Body of pancreas (tissue), 4 donors: ENCODE measurements at regions not wholly inside any gene's neighbourhood (a gene's known extent, or its start where the extent isn't known, plus 50 kb on each side); places are given as distances from the start of the nearest gene placed in this dataset.

ENCODE experiments used
- ATAC-seq: fragments of 150-250 bp; one replicate; pipeline ENCODE4 v1.9.1; 2016
- DNase-seq, 4 donors: peaks; one replicate each; pipeline ENCODE4 v3.0.0-alpha.2; 2019
- H3K27ac ChIP-seq, 4 donors: fragments of 200-600 bp; sonication (generic); 1 replicate in 3 of 4; 2 replicates in 1 of 4; pipeline versions ENCODE4 v1.5.1 to v1.6.1; 2016 to 2019; ENCODE audit warnings: mild to moderate bottlenecking in 1 of 4, mixed read lengths in 1 of 4, moderate library complexity in 1 of 4
- H3K27me3 ChIP-seq, 2 donors: fragments of 200-600 bp; sonication (generic); one replicate each; pipeline ENCODE4 v1.6.0; 2016; ENCODE audit warnings: mild to moderate bottlenecking in 1 of 2
- H3K36me3 ChIP-seq, 2 donors: fragments of 200-600 bp; sonication (generic); replicated peaks in 1 of 2; 2 replicates each; pipeline ENCODE4 v1.5.1; 2016; ENCODE audit warnings: low read depth in 2 of 2; ENCODE audit not compliant: insufficient read depth in 1 of 2
- H3K4me1 ChIP-seq: fragments of 200-600 bp; sonication (generic); one replicate; pipeline ENCODE4 v1.6.0; 2016
- H3K4me3 ChIP-seq, 2 donors: fragments of 200-600 bp; sonication (generic); 1 replicate in 1 of 2; 2 replicates in 1 of 2; pipeline ENCODE4 v1.5.1; 2016 to 2019
- H3K9me3 ChIP-seq, 3 donors: fragments of 200-600 bp; sonication (generic); 1 replicate in 2 of 3; 2 replicates in 1 of 3; pipeline ENCODE4 v1.5.1; 2016
- POLR2A ChIP-seq, 3 donors: fragments of 450-650 bp; IDR thresholded peaks; one replicate each; pipeline ENCODE4 v1.6.1; 2016; ENCODE audit warnings: antibody characterized with exemption in 3 of 3, mild to moderate bottlenecking in 2 of 3
- WGBS, 2 donors: methylation state at CpG; one replicate each; pipeline ENCODE4 v1.1.5; 2017; 5-methylcytosine and 5-hydroxymethylcytosine counted together
- intact Hi-C: fragments of 100-400 bp; cut with DNase I; formaldehyde crosslinking; loops from one replicate; pipeline ENCODE4 v1.15.1; 2023
- TF ChIP-seq, protein P1 (sequence below), 7 experiments: fragments of 450-650 bp in 4 of 7; fragments of 200-600 bp in 3 of 7; sonication (generic) in 3 of 7; IDR thresholded peaks; one replicate each; pipeline ENCODE4 v1.5.1; 2016 to 2019; ENCODE audit warnings: antibody characterized with exemption in 7 of 7

DNA sequence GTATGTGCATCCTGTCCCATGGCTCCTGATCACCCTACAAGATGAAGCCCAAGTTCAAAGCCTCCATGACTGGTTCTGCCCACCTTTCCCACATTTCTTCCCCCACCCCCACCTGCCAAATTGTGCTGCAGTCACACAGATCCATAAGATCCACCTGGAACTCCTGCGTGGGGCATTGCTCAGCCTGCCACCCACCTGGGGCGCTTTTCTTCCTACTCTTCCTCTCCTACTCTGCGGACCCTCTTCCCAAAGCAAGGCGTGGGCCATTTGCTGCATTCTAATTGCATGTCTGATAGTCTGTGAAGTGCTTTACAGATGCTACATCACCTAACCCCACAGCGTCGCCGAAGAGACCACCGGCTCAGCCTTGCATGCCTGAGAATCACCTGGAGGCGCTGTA, 402.4 kb upstream of the ID2 start:
- 93 to 94% methylated on average over 9 of the region's 9 CpGs for WGBS, 2 donors
- no peak for ATAC-seq
- Histone ChIP-seq H3K4me3 (no peak overlapping the region), H3K27ac (no peak overlapping the region), H3K4me1 (no peaks in the 10 kb centered on the region), H3K27me3 (no peaks in the 10 kb centered on the region), H3K36me3 (no peaks in the 10 kb centered on the region), H3K9me3 (no peaks in the 10 kb centered on the region)
- no peak for DNase-seq
- TF ChIP-seq POLR2A (IDR thresholded peaks at IDR 0.05), result no peak
- TF ChIP-seq, protein P1, sequence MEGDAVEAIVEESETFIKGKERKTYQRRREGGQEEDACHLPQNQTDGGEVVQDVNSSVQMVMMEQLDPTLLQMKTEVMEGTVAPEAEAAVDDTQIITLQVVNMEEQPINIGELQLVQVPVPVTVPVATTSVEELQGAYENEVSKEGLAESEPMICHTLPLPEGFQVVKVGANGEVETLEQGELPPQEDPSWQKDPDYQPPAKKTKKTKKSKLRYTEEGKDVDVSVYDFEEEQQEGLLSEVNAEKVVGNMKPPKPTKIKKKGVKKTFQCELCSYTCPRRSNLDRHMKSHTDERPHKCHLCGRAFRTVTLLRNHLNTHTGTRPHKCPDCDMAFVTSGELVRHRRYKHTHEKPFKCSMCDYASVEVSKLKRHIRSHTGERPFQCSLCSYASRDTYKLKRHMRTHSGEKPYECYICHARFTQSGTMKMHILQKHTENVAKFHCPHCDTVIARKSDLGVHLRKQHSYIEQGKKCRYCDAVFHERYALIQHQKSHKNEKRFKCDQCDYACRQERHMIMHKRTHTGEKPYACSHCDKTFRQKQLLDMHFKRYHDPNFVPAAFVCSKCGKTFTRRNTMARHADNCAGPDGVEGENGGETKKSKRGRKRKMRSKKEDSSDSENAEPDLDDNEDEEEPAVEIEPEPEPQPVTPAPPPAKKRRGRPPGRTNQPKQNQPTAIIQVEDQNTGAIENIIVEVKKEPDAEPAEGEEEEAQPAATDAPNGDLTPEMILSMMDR (IDR thresholded peaks at IDR 0.05), result no peak
- intact Hi-C loops, result no loop called here

DNA sequence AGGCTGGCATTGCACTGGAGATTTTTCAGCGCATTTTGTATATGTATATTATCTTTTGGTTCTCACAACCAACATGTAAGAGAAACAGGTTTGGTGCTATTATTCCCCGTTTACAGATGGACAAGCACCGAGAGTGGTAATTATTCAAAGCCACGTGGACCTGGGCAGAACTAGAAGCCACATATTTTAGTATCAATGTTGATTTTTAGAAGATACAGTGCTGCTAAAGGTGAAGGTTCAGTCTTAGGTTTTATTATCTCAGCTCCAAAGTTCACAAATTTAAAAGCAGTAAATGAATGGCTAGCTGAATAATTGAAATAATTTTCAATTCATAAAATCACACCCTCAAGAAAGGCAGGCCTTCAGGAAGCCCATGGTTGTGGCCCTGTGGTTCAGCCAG, 400.6 kb upstream of the ID2 start:
- H3K36me3 ChIP-seq, result no peaks in the 10 kb centered on the region
- TF ChIP-seq, protein P1 (IDR thresholded peaks at IDR 0.05), result no peak
- no peak for TF ChIP-seq POLR2A (IDR thresholded peaks at IDR 0.05)
- H3K27ac ChIP-seq, result no peak overlapping the region
- no peaks in the 10 kb centered on the region for H3K9me3 ChIP-seq
- whole genome bisulfite sequencing, 2 donors, result 78 to 85% methylated on average over 4 of the region's 4 CpGs
- H3K27me3 ChIP-seq, result no peaks in the 10 kb centered on the region
- DNase-seq (no peak), ATAC-seq (no peak)
- no peak overlapping the region for H3K4me3 ChIP-seq
- intact Hi-C loops, result no loop called here
- no peaks in the 10 kb centered on the region for H3K4me1 ChIP-seq

DNA sequence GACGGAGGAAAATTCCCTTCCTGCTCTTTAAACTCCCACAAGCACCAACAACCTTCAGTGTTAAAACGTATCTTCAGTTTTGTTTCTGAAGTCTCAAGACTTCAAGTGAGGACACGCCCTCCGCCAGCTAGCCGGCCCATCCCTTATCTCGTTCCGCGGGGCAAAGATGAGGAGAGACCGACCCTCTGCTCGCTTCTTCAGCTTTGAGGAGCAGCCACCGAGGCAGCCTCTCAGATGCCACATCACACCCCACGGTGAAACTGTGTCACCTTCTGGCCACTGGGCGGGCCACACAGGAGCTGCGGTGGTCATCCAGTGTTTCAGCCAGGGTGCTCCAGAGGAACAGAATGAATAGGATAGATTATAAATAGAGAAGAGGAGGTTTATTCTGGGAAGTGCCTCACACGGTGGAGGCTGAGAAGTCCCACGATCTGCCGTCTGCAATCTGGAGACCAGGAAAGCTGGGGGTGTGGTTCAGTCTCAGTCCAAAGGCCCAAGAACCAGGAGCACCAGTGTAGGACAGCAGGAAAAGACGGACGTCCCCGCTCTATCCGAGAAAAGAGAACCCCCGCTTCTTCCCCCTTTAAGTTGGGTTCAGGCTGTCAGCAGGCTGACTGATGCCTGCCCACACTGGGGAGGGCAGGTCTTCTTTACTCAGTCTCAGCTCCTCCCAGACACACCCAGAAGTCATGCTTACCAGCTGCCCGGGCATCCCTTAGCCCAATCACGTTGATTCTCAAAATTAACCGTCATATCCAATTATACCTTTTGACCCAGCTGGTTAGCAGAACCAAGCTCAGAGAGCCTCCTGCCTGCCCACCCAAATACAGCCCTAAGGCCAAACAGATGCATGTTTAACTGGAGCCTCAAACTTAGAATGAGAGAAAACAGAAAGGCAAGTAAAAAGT, 399.7 kb upstream of the ID2 start:
- Histone ChIP-seq H3K4me3 (no peak overlapping the region), H3K36me3 (no peaks in the 10 kb centered on the region), H3K27ac (no peak overlapping the region), H3K4me1 (no peaks in the 10 kb centered on the region), H3K9me3 (no peaks in the 10 kb centered on the region), H3K27me3 (no peaks in the 10 kb centered on the region)
- 76 to 81% methylated on average over 25 of the region's 25 CpGs for WGBS, 2 donors
- TF ChIP-seq, protein P1 (IDR thresholded peaks at IDR 0.05), result no peak
- TF ChIP-seq POLR2A (IDR thresholded peaks at IDR 0.05), result no peak
- ATAC-seq, result no peak
- intact Hi-C loops, result no loop called here
- DNase-seq, result no peak

DNA sequence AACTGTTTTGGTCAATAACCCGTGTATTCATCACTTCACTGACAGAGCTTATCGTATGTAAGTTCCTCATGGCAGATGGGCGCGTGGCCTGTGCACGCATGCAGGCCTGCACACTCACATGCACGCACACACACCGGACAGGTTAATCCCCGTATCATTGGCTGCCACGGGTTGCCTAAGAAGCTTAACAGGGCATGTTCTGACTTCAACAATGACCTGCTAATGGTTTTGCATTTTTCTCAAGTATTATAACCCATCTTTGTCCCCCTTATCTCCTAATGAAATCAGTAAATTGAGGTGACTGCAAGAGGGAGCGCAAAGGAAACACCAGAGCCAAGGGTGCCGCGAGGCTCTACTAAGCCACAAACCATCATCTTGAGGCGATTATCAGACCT, 399.0 kb upstream of the ID2 start:
- no peak for DNase-seq
- no peak for ATAC-seq
- Histone ChIP-seq H3K4me1 (no peaks in the 10 kb centered on the region), H3K27ac (no peak overlapping the region), H3K9me3 (no peaks in the 10 kb centered on the region), H3K36me3 (no peaks in the 10 kb centered on the region), H3K27me3 (no peaks in the 10 kb centered on the region), H3K4me3 (no peak overlapping the region)
- 86 to 87% methylated on average over 13 of the region's 13 CpGs for WGBS, 2 donors
- intact Hi-C loops, result no loop called here
- TF ChIP-seq, protein P1 (IDR thresholded peaks at IDR 0.05), result no peak
- no peak for TF ChIP-seq POLR2A (IDR thresholded peaks at IDR 0.05)

DNA sequence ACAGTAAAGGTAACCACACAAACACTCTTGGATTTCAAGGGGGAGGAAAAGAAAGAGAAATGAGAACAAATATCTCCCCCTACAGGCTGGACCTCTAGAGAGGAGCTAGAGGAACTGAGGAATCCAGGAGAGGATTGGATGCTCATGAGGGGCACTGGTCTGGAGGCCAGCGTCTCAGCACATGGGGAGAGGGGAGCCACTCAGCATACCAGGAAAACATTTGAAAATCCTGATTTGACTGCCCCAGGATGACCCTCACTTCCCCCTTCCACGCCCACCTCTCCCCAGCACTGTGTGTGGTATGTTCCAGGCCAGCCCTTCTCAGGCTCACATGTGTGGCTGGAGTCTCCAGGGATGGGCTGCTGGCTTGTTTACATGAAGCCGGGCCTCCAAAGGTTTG, 396.8 kb upstream of the ID2 start:
- H3K4me1 ChIP-seq, result no peaks in the 10 kb centered on the region
- 70 to 91% methylated on average over 3 of the region's 3 CpGs for WGBS, 2 donors
- ATAC-seq, result no peak
- no peaks in the 10 kb centered on the region for H3K36me3 ChIP-seq
- no peak overlapping the region for H3K27ac ChIP-seq
- no peak overlapping the region for H3K4me3 ChIP-seq
- DNase-seq, result no peak
- H3K27me3 ChIP-seq, result no peaks in the 10 kb centered on the region
- H3K9me3 ChIP-seq, result no peaks in the 10 kb centered on the region
- no peak for TF ChIP-seq POLR2A (IDR thresholded peaks at IDR 0.05)
- TF ChIP-seq, protein P1 (IDR thresholded peaks at IDR 0.05), result no peak
- intact Hi-C loops, result no loop called here
